ENCODE measurements at regions not wholly inside any gene's neighbourhood (a gene's known extent, or its start where the extent isn't known, plus 50 kb on each side); places are given as distances from the start of the nearest gene placed in this dataset.

DNA sequence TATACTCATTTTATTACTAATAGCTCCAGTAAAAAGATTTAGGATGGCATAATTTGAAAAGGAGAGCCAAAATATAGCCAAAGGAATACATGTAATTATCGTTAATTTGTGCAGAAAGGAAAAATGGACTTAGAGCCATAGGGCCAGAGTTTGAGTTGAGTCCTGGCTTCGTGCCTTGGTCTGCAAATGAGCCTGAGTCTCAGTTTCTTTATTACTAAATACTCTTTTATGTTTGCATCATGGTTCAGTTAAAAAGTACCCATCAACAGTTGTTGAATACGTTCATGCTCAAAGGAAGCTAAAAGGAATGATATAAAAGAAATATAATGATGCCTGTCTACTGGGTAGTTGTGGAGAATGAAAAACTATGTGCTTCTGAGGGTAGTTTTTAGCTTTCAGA is 155.7 kb upstream of the FAM78B start (continued):
- no peak for TF ChIP-seq TCF12 (IDR thresholded peaks at IDR 0.05; ENCODE audit: low read depth, low read length)
- no peak for TF ChIP-seq CREB1 (IDR thresholded peaks at IDR 0.05)
- TF ChIP-seq NRF1 (IDR thresholded peaks at IDR 0.05; ENCODE audit: low read depth, low read length), result no peak
- TF ChIP-seq POLR2AphosphoS5 (IDR thresholded peaks at IDR 0.05; ENCODE audit: low read depth, low read length), result no peak
- TF ChIP-seq, protein P1, sequence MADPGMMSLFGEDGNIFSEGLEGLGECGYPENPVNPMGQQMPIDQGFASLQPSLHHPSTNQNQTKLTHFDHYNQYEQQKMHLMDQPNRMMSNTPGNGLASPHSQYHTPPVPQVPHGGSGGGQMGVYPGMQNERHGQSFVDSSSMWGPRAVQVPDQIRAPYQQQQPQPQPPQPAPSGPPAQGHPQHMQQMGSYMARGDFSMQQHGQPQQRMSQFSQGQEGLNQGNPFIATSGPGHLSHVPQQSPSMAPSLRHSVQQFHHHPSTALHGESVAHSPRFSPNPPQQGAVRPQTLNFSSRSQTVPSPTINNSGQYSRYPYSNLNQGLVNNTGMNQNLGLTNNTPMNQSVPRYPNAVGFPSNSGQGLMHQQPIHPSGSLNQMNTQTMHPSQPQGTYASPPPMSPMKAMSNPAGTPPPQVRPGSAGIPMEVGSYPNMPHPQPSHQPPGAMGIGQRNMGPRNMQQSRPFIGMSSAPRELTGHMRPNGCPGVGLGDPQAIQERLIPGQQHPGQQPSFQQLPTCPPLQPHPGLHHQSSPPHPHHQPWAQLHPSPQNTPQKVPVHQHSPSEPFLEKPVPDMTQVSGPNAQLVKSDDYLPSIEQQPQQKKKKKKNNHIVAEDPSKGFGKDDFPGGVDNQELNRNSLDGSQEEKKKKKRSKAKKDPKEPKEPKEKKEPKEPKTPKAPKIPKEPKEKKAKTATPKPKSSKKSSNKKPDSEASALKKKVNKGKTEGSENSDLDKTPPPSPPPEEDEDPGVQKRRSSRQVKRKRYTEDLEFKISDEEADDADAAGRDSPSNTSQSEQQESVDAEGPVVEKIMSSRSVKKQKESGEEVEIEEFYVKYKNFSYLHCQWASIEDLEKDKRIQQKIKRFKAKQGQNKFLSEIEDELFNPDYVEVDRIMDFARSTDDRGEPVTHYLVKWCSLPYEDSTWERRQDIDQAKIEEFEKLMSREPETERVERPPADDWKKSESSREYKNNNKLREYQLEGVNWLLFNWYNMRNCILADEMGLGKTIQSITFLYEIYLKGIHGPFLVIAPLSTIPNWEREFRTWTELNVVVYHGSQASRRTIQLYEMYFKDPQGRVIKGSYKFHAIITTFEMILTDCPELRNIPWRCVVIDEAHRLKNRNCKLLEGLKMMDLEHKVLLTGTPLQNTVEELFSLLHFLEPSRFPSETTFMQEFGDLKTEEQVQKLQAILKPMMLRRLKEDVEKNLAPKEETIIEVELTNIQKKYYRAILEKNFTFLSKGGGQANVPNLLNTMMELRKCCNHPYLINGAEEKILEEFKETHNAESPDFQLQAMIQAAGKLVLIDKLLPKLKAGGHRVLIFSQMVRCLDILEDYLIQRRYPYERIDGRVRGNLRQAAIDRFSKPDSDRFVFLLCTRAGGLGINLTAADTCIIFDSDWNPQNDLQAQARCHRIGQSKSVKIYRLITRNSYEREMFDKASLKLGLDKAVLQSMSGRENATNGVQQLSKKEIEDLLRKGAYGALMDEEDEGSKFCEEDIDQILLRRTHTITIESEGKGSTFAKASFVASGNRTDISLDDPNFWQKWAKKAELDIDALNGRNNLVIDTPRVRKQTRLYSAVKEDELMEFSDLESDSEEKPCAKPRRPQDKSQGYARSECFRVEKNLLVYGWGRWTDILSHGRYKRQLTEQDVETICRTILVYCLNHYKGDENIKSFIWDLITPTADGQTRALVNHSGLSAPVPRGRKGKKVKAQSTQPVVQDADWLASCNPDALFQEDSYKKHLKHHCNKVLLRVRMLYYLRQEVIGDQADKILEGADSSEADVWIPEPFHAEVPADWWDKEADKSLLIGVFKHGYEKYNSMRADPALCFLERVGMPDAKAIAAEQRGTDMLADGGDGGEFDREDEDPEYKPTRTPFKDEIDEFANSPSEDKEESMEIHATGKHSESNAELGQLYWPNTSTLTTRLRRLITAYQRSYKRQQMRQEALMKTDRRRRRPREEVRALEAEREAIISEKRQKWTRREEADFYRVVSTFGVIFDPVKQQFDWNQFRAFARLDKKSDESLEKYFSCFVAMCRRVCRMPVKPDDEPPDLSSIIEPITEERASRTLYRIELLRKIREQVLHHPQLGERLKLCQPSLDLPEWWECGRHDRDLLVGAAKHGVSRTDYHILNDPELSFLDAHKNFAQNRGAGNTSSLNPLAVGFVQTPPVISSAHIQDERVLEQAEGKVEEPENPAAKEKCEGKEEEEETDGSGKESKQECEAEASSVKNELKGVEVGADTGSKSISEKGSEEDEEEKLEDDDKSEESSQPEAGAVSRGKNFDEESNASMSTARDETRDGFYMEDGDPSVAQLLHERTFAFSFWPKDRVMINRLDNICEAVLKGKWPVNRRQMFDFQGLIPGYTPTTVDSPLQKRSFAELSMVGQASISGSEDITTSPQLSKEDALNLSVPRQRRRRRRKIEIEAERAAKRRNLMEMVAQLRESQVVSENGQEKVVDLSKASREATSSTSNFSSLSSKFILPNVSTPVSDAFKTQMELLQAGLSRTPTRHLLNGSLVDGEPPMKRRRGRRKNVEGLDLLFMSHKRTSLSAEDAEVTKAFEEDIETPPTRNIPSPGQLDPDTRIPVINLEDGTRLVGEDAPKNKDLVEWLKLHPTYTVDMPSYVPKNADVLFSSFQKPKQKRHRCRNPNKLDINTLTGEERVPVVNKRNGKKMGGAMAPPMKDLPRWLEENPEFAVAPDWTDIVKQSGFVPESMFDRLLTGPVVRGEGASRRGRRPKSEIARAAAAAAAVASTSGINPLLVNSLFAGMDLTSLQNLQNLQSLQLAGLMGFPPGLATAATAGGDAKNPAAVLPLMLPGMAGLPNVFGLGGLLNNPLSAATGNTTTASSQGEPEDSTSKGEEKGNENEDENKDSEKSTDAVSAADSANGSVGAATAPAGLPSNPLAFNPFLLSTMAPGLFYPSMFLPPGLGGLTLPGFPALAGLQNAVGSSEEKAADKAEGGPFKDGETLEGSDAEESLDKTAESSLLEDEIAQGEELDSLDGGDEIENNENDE (IDR thresholded peaks at IDR 0.05; ENCODE audit: insufficient replicate concordance, low read length), result no peak

All from H1 (cell line).